Forelimb muscle (tissue), 1 donor: ENCODE measurements at regions not wholly inside any gene's neighbourhood (a gene's known extent, or its start where the extent isn't known, plus 50 kb on each side); places are given as distances from the start of the nearest gene placed in this dataset.
"Not testable (repeated sequence)": the region's sequence is repeated elsewhere in the genome, so short reads cannot be mapped to it uniquely, and the experiment has no call there.

Source experiments
- DNase-seq: peaks from one replicate; pipeline ENCODE4 v3.0.0-alpha.2; 2013; ENCODE audit warnings: low read depth

DNA sequence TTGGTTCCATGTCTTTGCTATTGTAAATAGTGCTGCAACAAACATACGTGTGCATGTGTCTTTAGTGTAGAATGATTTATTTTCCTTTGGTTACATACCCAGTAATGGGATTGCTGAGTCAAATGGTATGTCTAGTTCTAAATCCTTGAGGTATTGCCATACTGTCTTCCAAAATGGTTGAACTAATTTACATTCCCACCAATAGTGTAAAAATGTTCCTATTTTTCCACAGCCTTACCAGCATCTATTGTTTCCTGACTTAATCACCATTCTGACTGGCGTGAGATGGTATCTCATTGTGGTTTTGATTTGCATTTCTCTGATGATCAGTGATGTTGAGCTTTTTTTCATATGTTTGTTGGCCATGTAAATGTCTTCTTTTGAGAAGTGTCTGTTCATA is 226.6 kb downstream of the ETAA1 start:
- DNase-seq = not testable (repeated sequence)

DNA sequence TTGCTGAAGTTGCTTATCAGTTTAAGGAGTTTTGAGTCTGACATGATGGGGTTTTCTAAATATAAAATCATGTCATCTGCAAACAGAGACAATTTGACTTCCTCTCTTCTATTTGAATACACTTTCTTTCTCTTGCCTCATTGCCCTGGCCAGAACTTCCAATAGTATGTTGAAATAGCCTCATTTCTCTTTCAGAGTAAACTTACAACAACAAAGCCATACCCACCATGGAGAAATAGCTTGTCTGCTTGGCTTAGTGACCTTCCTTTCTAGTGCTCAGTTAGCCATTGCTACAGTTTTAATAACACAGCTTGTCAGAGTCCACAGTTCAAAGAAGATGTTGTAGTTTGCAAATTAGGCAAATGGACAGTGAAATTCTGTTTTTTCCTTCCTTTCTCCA is 228.0 kb downstream of the ETAA1 start:
- no peak for DNase-seq

DNA sequence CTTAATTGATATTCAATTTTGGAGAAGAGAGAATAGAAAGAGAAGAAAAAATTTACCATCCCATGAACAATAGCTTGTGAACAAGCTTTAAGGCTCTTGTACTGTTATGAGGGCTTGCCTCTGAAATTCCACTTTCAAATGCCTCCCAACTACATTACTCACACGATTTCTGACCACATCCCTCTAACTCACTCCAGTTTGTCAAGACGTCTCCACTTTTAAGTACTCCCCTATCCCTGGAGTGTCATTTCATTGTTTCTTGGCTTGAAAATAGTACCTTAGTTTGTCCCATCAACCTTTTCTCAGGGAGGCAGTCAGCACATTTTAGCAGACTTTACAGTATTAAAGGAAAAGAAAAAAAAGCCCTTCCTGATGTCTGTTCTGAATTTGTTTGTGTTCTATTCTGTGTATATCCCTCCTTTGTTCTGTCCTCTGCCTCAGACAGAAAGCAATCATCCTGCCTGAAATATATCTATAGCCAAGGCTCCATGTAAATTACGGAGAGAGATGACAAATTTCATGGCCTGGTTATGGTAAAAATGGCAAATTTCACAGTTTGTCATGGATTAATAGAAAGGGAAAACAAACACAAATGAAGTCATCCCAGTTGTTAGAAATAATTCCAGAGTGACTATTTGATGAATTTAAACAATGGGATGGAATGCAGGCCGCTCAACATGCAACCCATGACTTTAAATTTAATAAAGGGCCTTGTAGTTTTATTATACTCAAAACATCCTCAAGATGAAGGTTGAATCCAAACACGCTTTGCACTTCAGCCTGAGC is 228.8 kb downstream of the ETAA1 start:
- DNase-seq = no peak

DNA sequence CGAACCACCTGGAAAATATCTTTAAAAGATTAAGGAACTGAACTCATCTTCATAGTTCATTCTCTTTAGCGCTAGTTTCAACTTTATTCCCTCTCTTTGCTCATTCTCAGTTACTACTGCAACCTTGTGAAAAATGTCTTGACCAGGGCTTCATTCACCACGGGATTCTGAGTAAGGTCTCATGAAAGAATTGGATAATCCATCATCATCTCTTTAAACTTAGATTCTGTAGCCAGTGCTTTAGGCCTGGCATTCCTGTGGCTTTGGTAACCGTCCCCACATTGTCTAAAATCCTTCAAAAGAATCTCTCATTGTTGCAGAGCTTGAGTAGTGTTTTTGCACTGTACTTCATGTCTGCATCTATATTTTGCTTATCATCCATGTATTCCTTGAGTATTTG is 229.5 kb downstream of the ETAA1 start:
- no peak for DNase-seq

DNA sequence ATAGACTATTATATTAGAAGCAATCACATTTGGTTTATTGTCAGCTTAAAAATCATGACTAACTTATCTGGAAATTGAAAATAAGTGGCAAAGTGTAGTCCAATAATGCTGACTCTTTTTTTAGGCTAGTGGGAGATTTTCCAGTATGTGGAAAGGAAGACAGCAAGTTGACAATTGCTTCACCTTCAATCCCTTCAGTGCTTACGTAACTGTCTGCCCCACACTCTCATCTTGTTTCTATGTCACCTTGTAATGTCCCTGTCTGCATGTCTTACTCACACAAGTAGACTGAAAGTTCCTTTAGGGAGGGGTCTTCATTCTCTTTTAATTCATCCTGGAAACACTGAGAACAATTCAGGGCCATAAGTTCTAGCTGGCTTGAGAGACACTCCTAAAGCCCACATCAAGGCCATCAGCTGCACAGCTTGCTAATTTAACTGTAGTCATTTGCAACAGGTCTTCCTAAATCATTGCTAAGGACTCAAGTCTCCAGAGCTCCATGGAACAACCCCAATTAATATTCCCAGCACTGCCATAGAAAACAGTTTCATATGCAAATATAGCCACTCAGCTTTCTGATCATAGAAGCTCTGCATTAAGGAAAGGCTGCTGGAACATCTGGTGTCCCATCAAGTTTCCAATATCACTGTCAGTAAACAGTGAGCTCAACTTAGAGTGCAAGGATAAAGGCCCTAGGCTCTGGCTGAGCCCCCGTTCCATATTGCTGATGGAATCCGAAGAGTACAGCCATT is 230.5 kb downstream of the ETAA1 start:
- DNase-seq = no peak

DNA sequence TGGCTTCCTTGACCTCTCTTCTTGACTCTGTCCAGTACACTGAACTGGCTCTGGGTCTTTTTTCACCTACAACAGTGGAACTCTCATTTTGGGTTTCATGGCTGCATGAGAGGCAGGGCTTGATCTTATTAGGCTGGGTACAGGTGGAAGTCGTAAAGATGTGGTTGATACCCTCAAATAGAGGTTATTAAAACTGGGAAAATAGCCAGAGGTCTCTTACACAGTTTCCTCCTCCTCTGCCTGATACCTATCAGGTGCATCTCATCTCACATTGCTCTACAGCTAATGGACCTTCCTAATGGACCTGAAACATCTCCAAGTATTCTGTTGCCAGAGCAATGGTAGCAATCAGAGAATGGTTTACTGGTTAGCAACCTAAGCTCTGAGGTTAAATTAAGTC is 231.8 kb downstream of the ETAA1 start:
- no peak for DNase-seq

DNA sequence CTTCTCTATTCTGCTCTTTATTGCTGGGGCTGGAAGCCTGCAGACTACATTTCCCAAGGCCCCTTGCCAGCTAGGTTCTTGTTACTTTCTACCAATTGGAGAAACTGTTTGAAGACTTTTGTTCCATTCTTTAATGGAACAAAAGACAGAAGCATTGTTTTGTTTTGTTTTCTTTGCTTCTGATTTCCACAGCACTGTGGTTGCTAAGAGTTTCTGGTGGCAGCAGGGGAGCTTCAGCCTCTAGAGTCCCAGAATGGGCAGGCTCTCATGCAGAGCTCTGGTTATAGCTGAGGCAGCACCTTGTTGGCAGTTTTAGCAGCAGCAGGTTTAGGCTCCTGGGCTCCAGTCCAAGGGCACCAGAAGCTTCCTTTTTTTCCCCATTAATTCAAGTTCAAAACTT is 234.3 kb downstream of the ETAA1 start:
- no peak for DNase-seq

DNA sequence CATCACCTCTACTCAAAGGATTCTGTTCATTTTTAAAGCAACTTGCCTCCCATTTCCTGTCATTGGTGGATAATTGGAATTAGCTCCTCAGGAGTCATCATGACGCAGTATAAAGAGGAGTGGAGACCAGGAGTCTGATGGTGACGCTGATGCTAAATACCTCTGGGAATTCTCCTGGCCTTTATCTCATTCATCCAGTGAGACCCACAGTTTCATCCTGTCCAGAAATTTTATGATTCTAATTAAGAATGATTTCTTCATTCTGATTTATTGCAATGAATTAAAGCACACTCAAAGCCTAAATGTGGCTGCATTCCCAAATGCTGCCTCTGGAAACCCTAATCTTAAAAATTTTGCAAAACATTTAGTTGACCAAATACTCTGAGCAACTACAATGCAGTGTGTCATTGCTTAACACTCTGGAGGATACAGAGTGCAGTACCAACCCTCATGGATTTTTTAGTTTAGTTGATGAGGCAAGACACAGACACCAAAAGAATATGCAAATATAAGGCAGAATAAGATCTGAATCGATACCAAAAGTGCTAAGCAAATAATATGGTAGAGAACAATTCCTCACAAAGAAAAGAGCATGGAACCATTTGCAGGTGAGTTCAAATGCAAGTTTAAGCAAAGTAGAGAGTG is 236.2 kb downstream of the ETAA1 start:
- no peak for DNase-seq

DNA sequence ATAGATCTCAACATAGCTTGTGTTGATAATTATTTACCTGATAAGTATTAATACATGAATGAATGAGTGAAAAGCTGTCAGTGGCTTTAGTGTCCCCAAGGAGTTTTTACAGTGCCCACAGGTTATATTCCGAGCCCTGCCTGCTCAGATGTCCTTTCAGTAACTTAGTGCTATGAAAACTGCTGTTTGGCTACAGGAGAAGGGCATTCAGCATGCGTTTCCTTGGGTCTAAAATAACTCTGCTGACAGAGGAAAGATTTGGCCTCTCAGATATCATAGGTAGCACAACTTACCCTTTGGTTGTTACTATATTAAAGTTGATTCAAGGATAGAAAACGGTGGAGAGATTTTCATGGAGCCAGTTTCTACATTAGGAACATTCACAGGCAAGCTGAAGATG is 241.0 kb downstream of the ETAA1 start:
- no peak for DNase-seq

DNA sequence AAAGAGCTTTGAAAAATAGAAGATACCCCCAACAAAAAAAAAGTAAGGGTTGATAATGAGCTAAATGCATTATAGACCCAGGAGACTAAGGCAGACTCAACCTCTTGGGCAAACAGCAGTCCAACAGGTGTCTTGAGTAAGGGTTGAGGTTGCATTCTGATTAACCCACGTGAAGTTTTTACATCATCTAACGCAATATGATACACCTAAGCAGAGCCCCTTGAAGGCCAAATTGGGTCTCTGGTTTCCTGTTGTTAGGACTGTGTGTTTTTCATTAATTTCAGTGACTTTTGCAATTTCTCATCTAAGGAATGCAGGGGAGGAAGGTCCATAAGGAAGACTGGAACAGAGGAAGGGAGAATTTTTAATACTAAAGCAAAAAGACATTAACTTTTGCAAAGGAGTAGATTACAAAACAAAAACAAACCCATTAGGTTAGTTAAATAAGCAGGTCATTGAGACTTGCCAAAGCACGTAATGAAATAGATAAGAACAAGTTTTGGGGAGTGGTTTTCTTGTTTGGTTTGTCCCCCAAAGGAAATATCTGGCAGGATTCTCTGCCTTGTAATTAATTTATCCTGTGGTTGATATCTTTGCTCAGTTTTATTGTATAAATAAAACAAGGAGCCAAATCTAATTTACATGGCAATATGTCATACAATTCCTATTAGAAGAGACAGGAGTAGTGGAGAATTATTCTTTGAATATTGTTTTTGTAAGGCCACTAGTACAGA is 244.3 kb downstream of the ETAA1 start:
- no peak for DNase-seq

DNA sequence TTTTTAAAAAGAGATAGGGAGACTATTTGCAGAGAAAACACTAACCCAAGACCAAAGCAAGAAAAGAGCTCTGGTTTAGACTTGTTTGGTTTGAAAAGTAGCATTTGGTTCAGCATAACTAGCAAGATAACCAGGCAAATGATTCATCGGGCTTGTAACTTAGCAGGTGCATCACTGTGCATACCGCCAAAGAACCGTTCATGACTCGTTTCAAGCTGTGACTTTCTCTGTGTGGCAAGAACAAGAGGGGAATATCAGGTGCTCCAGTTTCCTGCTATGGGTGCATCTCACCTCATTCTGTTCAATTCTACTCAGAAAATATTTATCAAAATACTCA is 244.9 kb downstream of the ETAA1 start:
- no peak for DNase-seq

DNA sequence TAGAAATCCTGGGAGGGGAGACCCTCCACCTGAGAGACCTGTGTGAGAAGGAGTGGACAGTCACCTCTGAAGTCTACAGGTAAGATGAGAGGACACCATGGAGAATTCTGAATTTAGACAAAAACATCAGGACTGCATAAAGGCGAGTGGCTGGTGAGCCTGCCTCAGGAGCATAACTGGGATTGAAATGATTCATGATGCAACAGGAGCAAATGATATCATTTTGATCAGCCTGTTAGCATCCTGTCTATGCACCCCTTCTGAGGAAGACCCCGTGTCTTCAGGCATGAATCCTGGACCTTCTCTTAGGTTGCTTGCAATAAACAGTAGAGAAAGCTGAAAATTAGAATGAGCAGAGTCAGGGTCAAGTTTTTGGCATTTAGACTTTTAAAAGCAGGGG is 245.8 kb downstream of the ETAA1 start:
- DNase-seq = no peak

DNA sequence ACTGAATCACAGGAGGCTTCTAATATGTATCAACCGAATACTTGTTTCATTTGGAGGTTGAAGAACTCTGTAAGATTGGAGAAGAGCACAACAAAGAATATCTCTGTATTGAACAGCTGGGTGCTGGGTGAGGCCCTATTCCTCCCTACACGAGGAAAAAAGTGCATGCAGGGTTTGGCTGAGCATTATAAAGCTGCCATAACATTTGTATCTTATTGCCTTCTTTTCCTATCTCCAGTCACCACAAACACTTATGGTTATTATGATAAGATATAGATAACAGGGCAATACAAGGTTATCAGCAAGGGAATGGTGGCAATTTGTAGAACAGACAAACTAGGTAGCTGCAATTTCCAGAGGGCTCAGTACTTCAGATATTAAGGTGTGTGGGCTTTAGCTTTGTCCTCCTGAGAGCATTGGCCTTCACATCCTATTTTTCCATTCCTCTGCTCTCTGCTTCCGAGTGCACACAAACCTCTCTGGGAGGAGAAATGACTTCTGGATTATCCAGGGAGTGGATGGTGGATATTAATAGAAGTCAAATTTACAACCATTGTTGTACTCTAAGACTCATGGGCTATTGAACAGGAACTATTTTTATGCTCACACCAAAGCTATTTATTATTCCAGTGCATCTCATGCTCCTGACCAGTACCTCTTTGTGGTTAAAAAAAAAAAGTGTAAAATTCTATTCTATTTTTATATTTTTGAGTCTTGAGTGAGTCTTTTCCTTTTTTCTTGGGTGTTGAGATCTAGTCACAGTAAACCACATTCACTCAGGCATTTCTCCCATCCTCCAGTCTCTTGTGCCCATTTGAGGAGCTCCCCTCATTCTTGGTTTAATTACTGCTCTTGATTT is 248.4 kb downstream of the ETAA1 start:
- DNase-seq = no peak

DNA sequence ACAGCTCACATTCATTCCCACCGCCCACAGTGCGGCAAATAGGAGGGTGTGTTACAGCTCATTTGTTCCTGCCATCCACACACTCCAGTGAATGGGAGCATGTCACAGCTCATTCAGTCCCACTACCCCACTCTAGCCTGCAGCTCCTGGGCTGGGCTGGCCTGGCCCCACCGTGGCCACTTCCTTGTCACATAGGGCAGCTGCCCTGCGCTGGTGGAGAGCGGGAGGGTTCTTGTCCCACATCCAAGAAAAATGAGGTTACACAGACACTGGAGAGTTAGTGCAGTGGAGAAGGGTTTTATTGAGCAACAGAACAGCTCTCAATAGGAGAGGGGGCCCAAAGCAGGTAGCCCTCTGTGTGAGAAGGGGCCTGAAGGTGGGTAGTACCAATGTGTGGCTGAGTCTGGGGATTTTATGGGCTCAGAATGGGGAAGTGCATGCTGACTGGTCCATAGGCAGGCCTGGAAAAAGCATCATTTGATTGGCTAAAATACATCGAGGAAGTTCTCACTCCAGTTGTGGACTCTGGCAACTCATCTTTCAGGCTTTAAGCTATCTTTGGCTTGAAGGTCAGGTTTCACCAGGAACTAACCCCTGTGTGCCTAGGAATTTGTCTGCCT is 249.7 kb downstream of the ETAA1 start:
- no peak for DNase-seq

DNA sequence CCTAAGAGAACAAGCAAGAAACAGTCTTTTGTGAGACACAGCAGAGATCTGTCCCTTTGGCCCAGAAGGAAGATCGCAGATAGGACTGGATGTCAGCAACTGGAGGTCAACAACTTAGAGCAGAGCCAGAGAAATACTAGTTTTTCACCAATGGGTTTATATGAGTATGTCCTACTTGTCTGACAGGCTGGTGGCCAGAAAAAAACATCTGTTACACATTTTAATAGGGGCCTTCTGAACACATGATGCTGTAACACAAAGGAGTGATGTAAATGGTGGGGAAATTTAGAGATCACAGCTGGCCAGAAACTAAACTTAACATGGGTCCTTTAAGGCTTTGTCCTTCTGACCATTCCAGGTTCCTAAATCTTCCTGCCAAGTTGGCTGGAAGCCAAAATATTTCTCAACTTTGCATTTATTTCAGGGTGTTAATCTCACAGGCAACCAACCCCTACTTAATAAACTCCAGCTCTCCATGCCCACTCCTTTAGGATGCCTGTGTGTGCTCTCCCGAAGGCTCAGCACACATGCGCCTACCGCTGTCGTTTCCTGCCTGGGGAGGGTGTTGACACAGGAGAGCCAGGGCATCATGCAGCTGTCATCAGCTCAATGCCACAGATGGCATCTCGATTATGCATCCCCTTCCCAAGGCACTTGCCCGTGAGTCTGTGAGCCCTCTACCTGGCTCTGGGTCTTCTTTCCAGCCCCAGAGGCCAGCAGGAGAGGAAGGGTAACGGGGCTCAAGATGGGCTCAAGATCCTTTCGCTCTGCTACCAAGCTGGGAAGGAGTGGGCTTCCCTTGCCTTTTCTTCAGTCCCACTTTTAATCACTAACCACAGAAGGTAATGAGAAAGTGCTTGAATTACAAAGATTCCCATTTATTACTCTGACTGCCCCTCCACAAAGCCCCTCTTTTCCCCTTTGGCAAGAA is 252.5 kb downstream of the ETAA1 start:
- peak; percentile 95 for DNase-seq

DNA sequence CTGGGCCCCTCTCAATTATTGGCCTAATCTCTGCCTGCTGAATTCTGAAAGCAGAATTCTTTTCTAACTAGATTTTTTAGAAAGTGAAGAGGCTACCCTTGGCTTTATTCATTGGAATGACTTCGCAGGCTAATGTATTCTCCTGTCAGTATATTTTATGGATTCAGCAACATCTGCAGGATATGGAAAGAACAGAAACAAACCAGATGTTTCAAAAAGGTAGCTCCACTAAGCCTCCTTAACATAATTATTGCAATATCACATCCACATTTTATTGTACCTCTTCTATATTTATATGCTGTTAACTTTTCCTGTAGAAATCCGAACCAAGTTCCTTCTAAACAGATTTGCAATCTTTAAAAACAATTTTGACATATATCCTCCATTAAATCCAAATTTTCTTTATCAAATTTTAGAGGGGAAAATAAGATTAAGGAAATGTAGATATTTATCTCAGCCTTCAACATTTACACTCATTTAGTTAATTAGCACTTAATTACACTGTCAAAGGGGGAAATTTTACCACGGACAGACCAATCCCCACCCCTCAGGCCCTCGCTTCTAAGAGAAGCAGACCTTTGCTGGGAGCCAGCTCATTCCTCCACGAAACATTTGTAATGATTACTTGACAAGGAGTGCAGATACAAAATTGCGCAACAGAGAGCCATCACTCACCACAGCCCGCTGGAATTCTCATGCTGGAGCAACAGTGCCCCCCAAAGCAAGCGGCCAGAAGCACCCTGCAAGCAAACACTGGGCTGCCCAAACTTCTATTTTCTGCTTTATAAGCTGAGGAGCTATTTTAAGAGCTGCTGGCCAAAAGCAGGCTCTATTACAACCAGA is 253.4 kb downstream of the ETAA1 start:
- DNase-seq = peak; percentile 84

DNA sequence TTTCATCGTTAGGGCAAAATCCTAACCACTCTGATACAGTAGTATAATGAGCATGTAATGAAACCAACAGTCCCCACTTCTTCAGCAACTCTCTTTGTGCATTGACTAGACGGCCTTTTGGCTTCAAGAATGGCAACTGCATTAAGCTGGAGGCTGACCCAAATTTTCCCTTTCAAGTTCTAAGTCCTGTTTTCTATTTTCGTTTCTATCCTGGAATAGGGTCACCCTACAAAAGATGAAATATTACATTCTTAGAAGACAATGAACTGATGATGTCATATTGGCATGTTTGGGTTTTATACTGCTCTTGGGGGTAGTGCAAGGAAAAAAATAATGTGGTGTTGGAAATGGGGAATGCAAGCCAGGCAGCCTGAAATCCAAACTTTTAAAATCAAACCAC is 254.4 kb downstream of the ETAA1 start:
- DNase-seq = no peak

DNA sequence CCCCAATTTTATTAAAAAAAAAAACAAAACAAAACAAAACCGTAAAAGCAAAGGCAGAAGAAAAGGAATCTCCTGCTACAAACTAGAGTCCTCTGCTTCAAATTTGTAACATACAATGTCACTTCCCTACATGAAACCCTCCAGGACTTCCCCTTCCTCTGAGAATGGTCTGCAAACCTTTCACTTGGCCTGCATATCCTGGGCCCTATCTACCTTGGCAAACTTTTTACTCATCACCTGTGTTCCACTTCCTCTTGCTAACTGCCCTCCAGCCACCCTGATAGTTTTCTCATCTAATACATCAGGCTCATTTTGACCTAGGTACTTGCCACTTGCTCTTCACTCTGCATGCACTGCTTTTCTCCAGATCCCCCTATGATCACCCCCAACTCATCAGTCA is 255.5 kb downstream of the ETAA1 start:
- no peak for DNase-seq

DNA sequence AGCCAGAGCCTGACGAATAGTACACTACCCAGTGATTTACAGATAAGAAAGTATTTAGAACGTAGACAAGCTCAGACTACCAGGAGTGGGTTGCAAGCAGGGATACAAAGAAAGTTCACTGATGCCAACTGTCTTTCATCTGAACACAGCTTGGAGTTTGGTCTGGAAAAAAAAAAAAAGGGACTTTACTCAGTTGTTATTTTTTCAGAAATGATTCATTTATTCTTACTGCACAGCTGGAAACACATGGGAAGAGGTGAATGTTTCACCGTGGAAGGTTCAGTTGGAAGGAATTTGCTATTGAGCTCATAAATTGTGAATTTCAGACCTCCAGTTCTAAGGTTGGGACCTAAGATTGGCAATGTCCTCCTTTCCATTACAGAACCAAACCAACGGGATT is 259.7 kb downstream of the ETAA1 start:
- no peak for DNase-seq
